ENCODE measurements at regions not wholly inside any gene's neighbourhood (a gene's known extent, or its start where the extent isn't known, plus 50 kb on each side); places are given as distances from the start of the nearest gene placed in this dataset.

DNA sequence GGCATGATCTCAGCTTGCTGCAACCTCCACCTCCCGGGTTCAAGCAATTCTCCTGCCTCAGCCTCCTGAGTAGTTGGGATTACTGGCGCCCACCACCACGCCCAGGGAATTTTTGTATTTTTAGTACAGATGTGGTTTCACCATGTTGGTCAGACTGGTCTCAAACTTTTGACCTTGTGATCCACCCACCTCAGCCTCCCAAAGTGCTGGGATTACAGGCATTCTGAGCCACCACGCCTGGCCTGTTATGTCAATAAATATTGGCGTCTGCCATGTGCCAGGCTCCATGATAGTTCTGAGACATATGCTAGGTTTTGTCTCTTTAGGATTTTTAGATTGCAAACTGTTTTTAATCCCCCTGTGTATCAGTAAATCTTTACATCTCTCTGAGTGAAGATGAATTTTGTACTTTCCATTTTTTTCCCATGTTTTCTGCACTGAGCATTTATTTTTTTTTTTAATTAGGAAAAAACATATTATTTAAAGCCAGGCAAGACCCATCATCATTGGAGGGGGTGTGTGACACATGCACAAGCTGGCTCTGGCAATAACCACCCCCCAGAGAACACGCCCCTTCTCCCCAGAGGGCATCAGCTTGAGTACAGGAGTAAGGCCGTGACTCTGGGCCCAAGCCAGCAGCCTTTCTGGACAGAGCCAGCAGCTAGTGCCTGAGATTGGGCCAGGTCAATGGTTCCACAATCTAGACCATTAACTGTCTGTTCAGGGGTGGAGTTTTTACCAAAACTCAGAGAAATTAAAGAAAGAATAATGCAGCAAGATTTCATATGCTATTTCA is 51.0 kb upstream of the ATP1B3 start:
- no peak for TF ChIP-seq FOS (IDR thresholded peaks at IDR 0.05; ENCODE audit: borderline replicate concordance, insufficient read depth, low read length)
- TF ChIP-seq POLR2A (IDR thresholded peaks at IDR 0.05; ENCODE audit: low read depth, low read length), result no peak
- no peak for TF ChIP-seq MYC (IDR thresholded peaks at IDR 0.05; ENCODE audit: low read depth, low read length)
- TF ChIP-seq JUN (IDR thresholded peaks at IDR 0.05; ENCODE audit: borderline replicate concordance, insufficient read depth, insufficient read length, low read depth), result no peak
- no peak for TF ChIP-seq POLR2AphosphoS5 (IDR thresholded peaks at IDR 0.05; ENCODE audit: insufficient read depth, low read depth, low read length)
- no peak for TF ChIP-seq GATA2 (IDR thresholded peaks at IDR 0.05; ENCODE audit: insufficient read depth, insufficient read length, low read depth, low read length)
- TF ChIP-seq MAX (IDR thresholded peaks at IDR 0.05; ENCODE audit: insufficient read depth, insufficient read length), result no peak
- TF ChIP-seq CTCF (IDR thresholded peaks at IDR 0.05; ENCODE audit: extremely low read depth in 1 of 2, insufficient read depth in 1 of 2, low read depth in 1 of 2, low read length in 2 of 2), result no peak
- TF ChIP-seq EZH2 (IDR thresholded peaks at IDR 0.05; ENCODE audit: borderline replicate concordance, low read depth, low read length, severe bottlenecking), result no peak
- no peak for FAIRE-seq
- CTCF ChIA-PET, result interaction anchor here (1.5 kb wide), 1 partner anchor 49 kb away, joined by 3 read pairs; no protein-coding TSS in a partner anchor
- H3K9me3 ChIP-seq (replicated peaks; ENCODE audit: control insufficient read depth, insufficient read depth, low read length), result no peaks in the 10 kb centered on the region
- no peaks in the 10 kb centered on the region for H3K4me1 ChIP-seq (ENCODE audit: control insufficient read depth, extremely low read depth, insufficient read depth, low read length)
- no peak overlapping the region for H3K27ac ChIP-seq (ENCODE audit: insufficient read depth, low read depth, low read length)
- H3K9me1 ChIP-seq (replicated peaks; ENCODE audit: control insufficient read depth, extremely low read depth, insufficient read depth, low read length), result no peaks in the 10 kb centered on the region
- H3K4me3 ChIP-seq (replicated peaks in 1 of 3; ENCODE audit: insufficient read depth in 1 of 3, low read depth in 1 of 3, low read length in 3 of 3), result no peak overlapping the region
- H2AFZ ChIP-seq (ENCODE audit: low read depth, low read length), result no peak overlapping the region
- POLR2A ChIA-PET, result no interaction called here
- H3K36me3 ChIP-seq (ENCODE audit: control insufficient read depth in 2 of 2, extremely low read depth in 1 of 2, insufficient read depth in 2 of 2, low read length in 2 of 2), result no peaks in the 10 kb centered on the region
- dilution Hi-C loops (cut with MboI; ENCODE audit: extremely low pct_ligation_motif_present, low sequenced_read_pairs), result no loop called here
- no peak overlapping the region for H3K4me2 ChIP-seq (ENCODE audit: insufficient read depth, low read length)
- no peak for DNase-seq (ENCODE audit: low read depth, low spot score)
- no TSS peak for BruUV-seq (replicated peaks)
- no peaks in the 10 kb centered on the region for H3K79me2 ChIP-seq (ENCODE audit: control insufficient read depth, insufficient read depth, low read length)
- H4K20me1 ChIP-seq (replicated peaks; ENCODE audit: control insufficient read depth, extremely low read depth, insufficient read depth, low read length), result no peaks in the 10 kb centered on the region
- intact Hi-C loops (cut with micrococcal nuclease), result no loop called here
- H3K9ac ChIP-seq (replicated peaks; ENCODE audit: extremely low read depth, insufficient read depth, low read length), result no peak overlapping the region
- peaks cover 2 to 5% of the 10 kb centered on the region in 2 experiments for H3K27me3 ChIP-seq (ENCODE audit: control insufficient read depth in 2 of 2, insufficient read depth in 2 of 2, low read length in 2 of 2)
